ENCODE measurements at regions not wholly inside any gene's neighbourhood (a gene's known extent, or its start where the extent isn't known, plus 50 kb on each side); places are given as distances from the start of the nearest gene placed in this dataset.
"Not testable (repeated sequence)": the region's sequence is repeated elsewhere in the genome, so short reads cannot be mapped to it uniquely, and the experiment has no call there.

DNA sequence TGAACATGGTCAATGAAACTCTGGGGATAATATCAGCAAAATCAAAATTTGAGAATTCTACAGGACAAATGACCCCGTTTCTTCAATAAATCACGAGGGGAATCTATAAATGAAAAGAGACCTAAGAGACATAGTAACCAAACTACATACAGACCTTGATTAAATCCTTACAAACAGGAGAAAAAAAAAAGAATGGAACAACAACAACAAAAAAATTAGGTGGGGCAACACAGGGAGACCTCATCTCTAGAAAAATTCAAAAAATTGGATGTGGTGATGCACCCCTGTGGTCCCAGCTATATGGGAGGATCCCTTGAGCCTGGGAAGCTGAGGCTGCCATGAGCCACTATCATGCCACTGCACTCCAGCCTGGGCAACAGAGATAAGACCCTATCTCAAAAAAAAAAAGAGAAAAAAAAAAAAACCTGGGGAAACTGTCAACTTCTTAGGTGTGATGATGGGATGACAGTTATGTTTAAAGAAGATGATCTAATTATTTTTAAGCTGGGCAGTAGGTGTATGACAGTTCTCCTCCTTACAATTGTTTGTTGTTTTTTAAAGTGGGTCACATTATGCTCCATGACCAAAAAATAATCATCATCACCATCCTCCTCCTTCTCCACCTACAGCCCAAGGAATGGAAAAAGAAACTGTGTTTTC, 146.4 kb upstream of the EFCAB3 start:
- ATAC-seq, H3K27ac Mint-ChIP-seq, H3K9me3 Mint-ChIP-seq, DNase-seq, H3K4me1 Mint-ChIP-seq, H3K36me3 Mint-ChIP-seq, H3K4me3 Mint-ChIP-seq, POLR2A ChIA-PET: not testable (repeated sequence)
- peaks cover 0 to 11% (median 5%) of the 10 kb centered on the region in 5 donors for H3K27me3 Mint-ChIP-seq

DNA sequence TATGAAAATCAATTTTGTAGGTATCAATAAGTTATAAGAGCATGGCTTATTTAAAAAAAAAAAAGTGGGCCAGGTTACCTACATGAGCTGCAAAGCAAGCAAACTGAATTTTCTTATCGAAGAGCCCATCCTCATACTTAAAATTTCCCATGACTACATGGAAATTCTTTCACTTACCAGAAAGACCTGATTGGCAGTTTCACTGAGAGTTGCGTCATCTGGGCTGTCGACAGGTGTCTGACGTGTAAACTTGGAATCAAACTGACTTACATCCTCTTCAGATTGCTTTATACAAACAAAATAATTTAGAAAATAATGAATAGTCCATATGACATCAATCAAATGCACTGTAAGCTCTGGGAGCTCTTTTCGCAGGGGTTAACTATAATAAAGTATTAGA, 149.1 kb upstream of the EFCAB3 start:
- H3K9me3 Mint-ChIP-seq, H3K27ac Mint-ChIP-seq, DNase-seq, H3K4me1 Mint-ChIP-seq, H3K36me3 Mint-ChIP-seq, POLR2A ChIA-PET, H3K4me3 Mint-ChIP-seq, ATAC-seq, H3K27me3 Mint-ChIP-seq: not testable (repeated sequence)

DNA sequence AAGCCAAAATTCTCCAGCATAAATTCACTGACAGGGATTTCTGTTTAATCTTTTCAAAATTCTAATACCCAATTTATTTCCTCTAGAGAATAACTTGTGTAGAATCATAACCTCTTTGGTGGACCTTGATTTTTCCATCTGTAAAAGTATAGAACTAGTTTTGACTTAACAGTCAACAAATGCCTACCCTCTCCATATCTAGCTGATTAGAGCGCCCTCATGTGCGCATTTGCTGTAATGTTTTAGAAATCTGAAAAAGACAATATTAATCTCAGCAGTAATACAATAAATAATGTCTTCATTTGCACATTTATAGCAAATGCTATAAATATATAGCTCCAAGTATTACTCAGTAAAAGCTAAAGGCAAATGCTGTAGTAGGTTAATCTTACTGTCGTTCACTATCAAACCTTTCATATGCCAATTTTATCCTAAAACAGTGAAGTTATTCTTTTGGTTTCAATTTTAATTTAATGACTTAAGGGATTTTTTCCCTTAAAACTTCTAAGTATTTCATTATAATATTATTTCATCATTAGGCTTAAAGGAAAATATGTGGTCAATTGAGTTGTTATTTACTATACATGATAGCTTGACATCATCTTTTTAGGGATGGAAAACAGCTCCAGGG, 153.6 kb upstream of the EFCAB3 start:
- H3K27ac Mint-ChIP-seq, H3K9me3 Mint-ChIP-seq, H3K4me3 Mint-ChIP-seq: not testable (repeated sequence)

DNA sequence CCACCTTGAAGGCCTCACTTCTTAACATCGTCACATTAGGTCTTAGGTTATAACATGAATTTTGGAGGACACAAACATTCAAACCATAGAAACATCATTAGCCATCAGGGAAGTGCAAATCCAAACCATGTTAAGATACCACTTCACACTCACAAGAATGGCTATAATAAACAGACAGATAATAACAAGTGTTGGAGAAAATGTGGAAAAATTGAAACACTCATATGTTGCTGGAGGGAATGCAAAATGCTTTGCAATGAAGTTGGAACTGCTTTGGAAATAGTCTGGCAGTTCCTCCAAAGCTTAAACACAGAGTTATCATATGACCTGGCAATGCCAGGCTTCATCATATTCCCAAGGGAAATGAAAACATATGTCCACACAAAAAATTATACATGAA, 156.8 kb upstream of the EFCAB3 start:
- H3K4me3 Mint-ChIP-seq, H3K36me3 Mint-ChIP-seq, H3K27me3 Mint-ChIP-seq, H3K4me1 Mint-ChIP-seq, POLR2A ChIA-PET, H3K9me3 Mint-ChIP-seq, ATAC-seq, H3K27ac Mint-ChIP-seq, DNase-seq: not testable (repeated sequence)

More for the DNA sequence above, 153.6 kb upstream of the EFCAB3 start:
- H3K36me3 Mint-ChIP-seq, H3K27me3 Mint-ChIP-seq, H3K4me1 Mint-ChIP-seq, DNase-seq, ATAC-seq, POLR2A ChIA-PET: not testable (repeated sequence)

DNA sequence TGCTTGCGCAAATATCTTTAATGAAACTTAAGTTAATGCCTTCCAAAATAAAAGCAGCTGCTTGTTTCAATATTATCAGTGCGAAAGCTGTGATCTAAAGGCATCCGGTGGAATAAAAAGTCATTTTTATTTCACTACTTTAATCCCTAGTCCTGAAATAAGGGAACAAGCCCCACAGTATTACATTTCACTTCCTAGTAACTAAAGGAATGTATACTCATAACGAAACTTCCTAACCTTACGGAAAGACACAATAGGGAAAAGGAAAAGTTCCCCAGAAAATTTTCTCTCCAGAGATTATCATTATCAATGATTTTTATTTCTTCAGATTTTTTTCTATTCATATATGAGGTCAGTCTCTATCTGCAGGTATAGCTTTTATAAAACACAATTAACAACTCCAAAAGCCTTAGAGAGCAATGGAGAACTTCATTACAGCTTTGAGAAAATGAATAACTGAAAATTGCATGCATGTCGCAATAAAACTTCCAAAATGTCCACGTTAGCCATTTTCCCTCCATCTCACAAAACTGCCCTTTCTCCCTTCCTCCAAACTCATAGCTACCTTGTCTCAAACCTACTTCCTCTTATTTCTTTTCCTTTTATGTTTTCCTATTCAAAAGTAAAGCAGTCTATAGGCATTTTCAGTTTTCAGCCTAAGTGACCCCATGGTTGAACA, 154.3 kb upstream of the MED13 start:
- Mint-ChIP-seq H3K27ac (no peak overlapping the region), H3K4me3 (no peak overlapping the region), H3K27me3 (peaks cover 0 to 13% (median 12%) of the 10 kb centered on the region in 5 donors), H3K36me3 (peaks cover 0 to 6% (median 0%) of the 10 kb centered on the region in 3 donors), H3K9me3 (peaks cover 0 to 12% (median 0%) of the 10 kb centered on the region in 9 donors), H3K4me1 (no peaks in the 10 kb centered on the region)
- POLR2A ChIA-PET = no interaction called here
- DNase-seq (no peak), ATAC-seq (no peak)

DNA sequence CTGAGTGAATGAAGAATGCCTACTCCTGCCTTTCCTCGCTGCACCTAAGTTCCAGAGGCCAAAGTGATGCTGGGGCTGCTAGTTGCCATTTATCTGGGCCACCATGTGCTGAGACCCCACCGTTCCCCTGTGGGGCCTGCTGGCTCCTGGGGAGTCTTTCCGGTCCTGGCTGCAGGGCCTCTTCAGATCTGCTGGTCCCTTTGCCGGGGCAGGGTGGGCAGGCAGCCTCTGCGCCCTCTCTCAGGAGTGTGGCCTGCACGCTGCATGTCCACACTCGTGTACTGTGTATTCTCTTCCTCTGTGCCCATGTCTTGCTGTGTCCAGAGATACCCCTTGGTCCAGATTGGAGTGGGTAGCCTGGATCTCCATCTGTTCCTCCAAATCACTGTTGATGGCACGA, 151.8 kb upstream of the MED13 start:
- peaks cover 0 to 11% (median 0%) of the 10 kb centered on the region in 9 donors for H3K9me3 Mint-ChIP-seq
- POLR2A ChIA-PET = no interaction called here
- ATAC-seq (no peak), DNase-seq (no peak)
- no peak overlapping the region for H3K27ac Mint-ChIP-seq
- H3K27me3 Mint-ChIP-seq = peaks cover 14 to 30% (median 20%) of the 10 kb centered on the region in 5 donors
- H3K4me3 Mint-ChIP-seq = no peak overlapping the region
- no peaks in the 10 kb centered on the region for H3K4me1 Mint-ChIP-seq
- peaks cover 0 to 6% (median 0%) of the 10 kb centered on the region in 3 donors for H3K36me3 Mint-ChIP-seq

DNA sequence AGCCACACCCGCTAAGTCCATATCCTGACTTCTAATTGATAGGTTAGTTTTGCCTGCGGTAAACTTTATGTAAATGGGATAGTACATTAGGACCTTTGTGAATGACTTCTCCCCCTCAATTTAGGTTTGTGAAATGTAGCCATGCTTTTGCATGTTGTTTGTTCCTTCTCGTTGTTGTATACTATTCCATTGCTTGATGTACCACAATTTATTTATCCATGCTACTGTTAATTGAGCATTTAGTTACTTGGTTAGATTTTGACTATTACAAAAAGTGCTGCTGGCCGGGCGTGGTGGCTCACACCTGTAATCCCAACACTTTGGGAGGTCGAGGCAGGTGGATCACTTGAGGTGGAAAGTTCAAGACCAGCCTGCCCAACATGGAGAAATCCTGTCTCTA, 150.8 kb upstream of the MED13 start:
- H3K27ac Mint-ChIP-seq, ATAC-seq, H3K36me3 Mint-ChIP-seq, H3K4me3 Mint-ChIP-seq, POLR2A ChIA-PET, DNase-seq, H3K4me1 Mint-ChIP-seq: not testable (repeated sequence)
- H3K27me3 Mint-ChIP-seq = peaks cover 14 to 37% (median 22%) of the 10 kb centered on the region in 5 donors
- peaks cover 0 to 11% (median 0%) of the 10 kb centered on the region in 9 donors for H3K9me3 Mint-ChIP-seq

DNA sequence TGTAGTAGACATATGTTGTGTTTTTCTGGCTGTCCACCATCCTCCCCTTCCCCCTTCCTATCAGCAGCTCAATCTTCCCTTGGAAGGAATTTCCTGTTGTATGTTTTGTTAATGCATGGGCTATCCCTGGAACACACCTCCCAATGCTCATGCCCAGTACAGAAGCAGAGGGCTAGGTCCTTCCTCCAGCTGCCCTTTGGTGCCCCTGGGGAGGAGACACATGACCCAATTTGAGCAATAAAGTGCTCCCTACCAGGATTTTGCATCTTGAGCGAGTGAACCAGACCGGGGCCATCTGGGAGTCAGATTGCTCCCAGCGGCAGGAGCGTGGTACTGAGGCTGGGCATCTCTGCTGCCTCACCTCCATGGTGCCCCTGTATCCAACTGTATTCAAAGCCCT, 141.5 kb upstream of the MED13 start:
- Mint-ChIP-seq H3K27me3 (peaks cover under 1 to 5% (median 3%) of the 10 kb centered on the region in 5 donors), H3K27ac (no peak overlapping the region), H3K9me3 (peaks cover 0 to 9% (median 4%) of the 10 kb centered on the region in 9 donors), H3K4me3 (no peak overlapping the region), H3K36me3 (peaks cover 0 to 5% (median 0%) of the 10 kb centered on the region in 3 donors), H3K4me1 (no peaks in the 10 kb centered on the region)
- ATAC-seq (no peak), DNase-seq (no peak)
- POLR2A ChIA-PET = no interaction called here

DNA sequence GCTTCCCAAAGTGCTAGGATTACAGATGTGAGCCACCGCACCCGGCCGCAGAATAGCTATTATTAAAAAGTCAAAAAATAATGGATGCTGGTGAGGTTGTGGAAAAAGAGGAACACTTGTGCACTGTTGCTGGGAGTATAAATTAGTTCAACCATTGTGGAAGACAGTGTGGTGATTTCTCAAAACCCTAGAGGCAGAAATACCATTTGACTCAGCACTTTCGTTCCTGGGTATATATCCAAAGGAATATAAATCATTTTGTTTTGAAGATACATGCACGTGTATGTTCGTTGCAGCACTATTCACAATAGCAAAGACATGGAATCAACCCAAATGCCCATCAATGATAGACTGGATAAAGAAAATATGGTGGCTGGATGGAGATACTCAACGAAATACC, 132.1 kb upstream of the MED13 start:
- H3K4me1 Mint-ChIP-seq, ATAC-seq, H3K4me3 Mint-ChIP-seq, DNase-seq, H3K36me3 Mint-ChIP-seq, H3K27ac Mint-ChIP-seq, POLR2A ChIA-PET, H3K9me3 Mint-ChIP-seq: not testable (repeated sequence)
- peaks cover 0 to 13% (median 7%) of the 10 kb centered on the region in 5 donors for H3K27me3 Mint-ChIP-seq

DNA sequence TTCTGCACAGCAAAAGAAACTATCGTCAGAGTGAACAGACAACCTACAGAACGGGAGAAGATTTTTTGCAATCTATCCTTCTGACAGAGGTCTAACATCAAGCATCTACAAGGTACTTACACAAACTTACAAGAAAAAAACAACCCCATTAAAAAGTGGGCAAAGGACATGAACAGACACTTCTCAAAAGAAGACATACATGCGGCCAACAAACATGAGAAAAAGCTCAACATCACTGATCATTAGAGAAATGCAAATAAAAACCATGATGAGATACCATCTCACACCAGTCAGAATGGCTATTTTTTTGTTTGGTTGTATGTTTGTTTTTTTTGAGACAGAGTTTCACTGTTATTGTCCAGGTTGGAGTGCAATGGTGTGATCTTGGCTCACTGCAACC, 131.5 kb upstream of the MED13 start:
- H3K27me3 Mint-ChIP-seq = peaks cover 0 to 13% (median 7%) of the 10 kb centered on the region in 5 donors
- DNase-seq, POLR2A ChIA-PET, H3K9me3 Mint-ChIP-seq, H3K27ac Mint-ChIP-seq, H3K4me3 Mint-ChIP-seq, H3K4me1 Mint-ChIP-seq, ATAC-seq, H3K36me3 Mint-ChIP-seq: not testable (repeated sequence)

DNA sequence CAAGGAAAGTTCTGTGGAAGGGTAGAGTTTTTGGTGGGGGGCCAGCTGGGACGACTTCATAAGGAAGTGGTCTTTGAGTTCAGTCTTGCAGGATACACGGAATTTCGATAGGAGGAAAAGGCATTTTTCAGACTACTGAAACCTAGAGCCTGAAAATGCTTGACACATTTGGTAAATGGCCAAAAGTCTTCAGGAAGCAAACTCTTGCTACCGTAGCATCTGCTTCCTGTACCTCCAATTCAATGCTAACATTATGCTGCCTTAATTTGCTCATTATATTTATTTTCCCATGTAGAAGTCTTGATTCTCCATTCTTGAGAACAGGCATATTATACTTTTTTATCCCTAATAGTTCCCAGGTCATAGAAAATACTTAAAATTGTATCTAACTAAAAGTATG, 129.3 kb upstream of the MED13 start:
- no peaks in the 10 kb centered on the region for H3K36me3 Mint-ChIP-seq
- ATAC-seq (no peak), DNase-seq (no peak)
- peaks cover 0 to 6% (median 2%) of the 10 kb centered on the region in 9 donors for H3K9me3 Mint-ChIP-seq
- peaks cover 0 to 1% (median 0%) of the 10 kb centered on the region in 4 donors for H3K4me1 Mint-ChIP-seq
- no peak overlapping the region for H3K27ac Mint-ChIP-seq
- POLR2A ChIA-PET = no interaction called here
- H3K4me3 Mint-ChIP-seq = no peak overlapping the region
- peaks cover 0 to 10% (median 8%) of the 10 kb centered on the region in 5 donors for H3K27me3 Mint-ChIP-seq

DNA sequence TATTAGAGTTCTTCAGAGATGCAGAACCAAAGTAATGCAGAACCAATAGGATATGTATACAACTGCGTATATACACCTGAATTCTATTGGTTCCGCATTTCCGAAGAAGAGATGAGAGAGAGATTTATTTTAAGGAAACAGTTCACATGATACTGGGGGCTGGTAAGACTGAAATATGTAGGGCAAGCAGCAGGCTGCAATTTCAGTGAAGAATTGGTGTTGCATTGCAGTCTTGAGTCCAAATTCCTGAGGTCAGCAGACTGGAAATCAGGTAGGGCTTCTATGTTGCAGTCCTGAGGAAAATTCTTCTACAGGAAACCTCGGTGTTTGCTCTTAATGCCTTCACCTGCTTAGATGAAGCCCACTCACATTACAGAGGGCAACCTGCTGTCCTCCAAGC, 128.2 kb upstream of the MED13 start:
- Mint-ChIP-seq H3K27me3 (peaks cover 0 to 13% (median 8%) of the 10 kb centered on the region in 5 donors), H3K27ac (no peak overlapping the region), H3K4me1 (peaks cover 0 to 1% (median 0%) of the 10 kb centered on the region in 4 donors), H3K4me3 (no peak overlapping the region), H3K36me3 (no peaks in the 10 kb centered on the region), H3K9me3 (peaks cover 0 to 6% (median 2%) of the 10 kb centered on the region in 9 donors)
- no peak for DNase-seq
- POLR2A ChIA-PET = no interaction called here
- no peak for ATAC-seq

Data from naive thymus-derived CD8-positive, alpha-beta T cell (primary cell).